Smooth muscle cell (in vitro differentiated cells): ENCODE measurements at regions not wholly inside any gene's neighbourhood (a gene's known extent, or its start where the extent isn't known, plus 50 kb on each side); places are given as distances from the start of the nearest gene placed in this dataset.

Experiments used
- DNase-seq: peaks from one replicate; lab custom pipeline; 2025; ENCODE audit not compliant: unreplicated experiment; lab: John Stamatoyannopoulos, UW
- H2AFZ ChIP-seq: fragments of 200-600 bp; sonication (generic); 2 replicates; pipeline ENCODE4 v1.6.0; 2016; ENCODE audit warnings: antibody characterized with exemption, low read depth, mild to moderate bottlenecking
- H3F3A ChIP-seq: fragments of 200-600 bp; sonication (generic); 2 replicates; pipeline ENCODE4 v1.6.0; 2017; ENCODE audit warnings: antibody characterized with exemption, low read depth
- H3K27ac ChIP-seq: fragments of 200-600 bp; sonication (generic); 2 replicates; pipeline ENCODE4 v1.5.1; 2016; ENCODE audit warnings: low read depth, mild to moderate bottlenecking
- H3K27me3 ChIP-seq: fragments of 200-600 bp; sonication (generic); 2 replicates; pipeline ENCODE4 v1.6.1; 2016; ENCODE audit warnings: low read depth, mild to moderate bottlenecking
- H3K36me3 ChIP-seq: fragments of 200-600 bp; sonication (generic); 2 replicates; pipeline ENCODE4 v1.5.1; 2016; ENCODE audit warnings: low read depth
- H3K4me1 ChIP-seq: fragments of 200-600 bp; sonication (generic); 2 replicates; pipeline ENCODE4 v1.5.1; 2016; ENCODE audit warnings: low read depth
- H3K4me2 ChIP-seq: fragments of 200-600 bp; sonication (generic); 2 replicates; pipeline ENCODE4 v1.6.0; 2016; ENCODE audit warnings: mild to moderate bottlenecking
- H3K4me3 ChIP-seq: fragments of 200-600 bp; sonication (generic); 2 replicates; pipeline ENCODE4 v1.5.1; 2016; ENCODE audit warnings: mild to moderate bottlenecking
- H3K79me2 ChIP-seq: fragments of 200-600 bp; sonication (generic); 2 replicates; pipeline ENCODE4 v1.6.0; 2016; ENCODE audit warnings: low read depth, mild to moderate bottlenecking
- H3K9ac ChIP-seq: fragments of 200-600 bp; sonication (generic); 2 replicates; pipeline ENCODE4 v1.6.0; 2016; ENCODE audit warnings: low read depth
- H3K9me3 ChIP-seq: fragments of 200-600 bp; sonication (generic); replicated peaks from 2 replicates; pipeline ENCODE4 v1.5.1; 2016; ENCODE audit warnings: low read depth
- H4K20me1 ChIP-seq: fragments of 200-600 bp; sonication (generic); 2 replicates; pipeline ENCODE4 v1.6.0; 2016; ENCODE audit warnings: low read depth
- CTCF ChIP-seq: fragments of 200-600 bp; sonication (generic); IDR thresholded peaks from 2 replicates; pipeline ENCODE4 v1.5.1; 2017; ENCODE audit warnings: borderline replicate concordance, mild to moderate bottlenecking, antibody characterized with exemption; ENCODE audit not compliant: insufficient read depth, poor library complexity, severe bottlenecking
- WGBS: methylation state at CpG from one replicate; pipeline ENCODE4 v1.1.7; 2016; ENCODE audit warnings: low lambda C conversion rate; 5-methylcytosine and 5-hydroxymethylcytosine counted together

GRCh38 chr5:66520854-66521253 is 75.3 kb upstream of the MAST4 start:
- DNase-seq, result no peak
- no peak for TF ChIP-seq CTCF
- Histone ChIP-seq H3K79me2 (no peaks in the 10 kb centered on the region), H3K4me3 (no peak overlapping the region), H3K27ac (no peak overlapping the region), H3K36me3 (no peaks in the 10 kb centered on the region), H4K20me1 (no peaks in the 10 kb centered on the region), H3K4me2 (no peak overlapping the region), H3F3A (no peaks in the 10 kb centered on the region), H3K4me1 (peaks cover 7% of the 10 kb centered on the region), H3K9ac (no peak overlapping the region), H3K9me3 (no peaks in the 10 kb centered on the region), H2AFZ (no peak overlapping the region), H3K27me3 (no peaks in the 10 kb centered on the region)

DNA sequence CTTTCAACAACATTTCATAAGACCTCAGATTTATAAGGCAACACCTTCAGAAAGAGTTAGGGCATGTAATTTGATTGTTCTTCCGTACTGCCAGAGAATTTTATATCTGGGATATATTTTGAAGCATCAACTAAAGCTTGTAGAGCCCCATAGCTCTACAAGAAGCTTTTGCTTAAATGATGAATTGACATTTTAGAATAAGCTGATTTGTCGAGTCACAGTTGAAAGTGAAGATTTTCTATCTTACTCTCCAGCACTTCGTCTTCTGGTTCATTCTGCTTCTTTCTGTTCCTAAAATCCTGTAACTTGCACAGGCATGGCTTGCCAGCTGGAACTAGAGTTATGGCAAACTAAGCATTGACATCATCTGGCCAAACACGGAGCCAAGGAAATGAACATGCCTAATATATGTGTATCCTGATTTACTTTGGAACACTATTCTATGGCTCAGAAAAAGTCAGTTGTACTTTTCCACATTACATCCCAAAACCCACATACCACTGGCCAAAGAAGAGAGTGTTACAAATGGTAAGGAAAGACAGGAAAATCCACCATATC is 68.6 kb upstream of the MAST4 start:
- no peak overlapping the region for H2AFZ ChIP-seq
- H3K36me3 ChIP-seq, result no peaks in the 10 kb centered on the region
- no peak overlapping the region for H3K9ac ChIP-seq
- H3K27me3 ChIP-seq, result no peaks in the 10 kb centered on the region
- no peak overlapping the region for H3K27ac ChIP-seq
- DNase-seq, result no peak
- H3K4me2 ChIP-seq, result no peak overlapping the region
- H3K9me3 ChIP-seq, result no peaks in the 10 kb centered on the region
- no peak for TF ChIP-seq CTCF
- no peaks in the 10 kb centered on the region for H3K4me1 ChIP-seq
- WGBS, result 90% methylated on average over 4 of the region's 4 CpGs
- H3F3A ChIP-seq, result no peaks in the 10 kb centered on the region
- H3K79me2 ChIP-seq, result no peaks in the 10 kb centered on the region
- no peak overlapping the region for H3K4me3 ChIP-seq
- no peaks in the 10 kb centered on the region for H4K20me1 ChIP-seq

DNA sequence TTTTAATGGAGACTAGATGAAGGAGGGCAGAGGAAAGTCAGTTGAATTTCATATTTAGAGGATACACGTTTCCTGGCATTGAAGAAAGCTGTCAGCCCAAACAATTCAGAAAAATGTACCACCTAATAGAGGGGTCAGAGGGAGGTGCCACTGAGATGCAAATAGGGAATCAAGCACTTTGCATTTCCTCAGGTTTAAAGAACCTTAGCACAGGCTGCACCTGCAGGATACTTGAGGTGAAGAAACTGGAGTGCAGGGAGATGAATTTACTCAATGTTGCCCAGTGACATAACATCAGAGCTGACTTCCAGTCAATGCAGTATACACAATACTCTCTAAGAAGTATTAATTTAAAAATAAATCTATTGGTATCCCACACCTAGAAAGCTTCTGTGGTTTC is 67.0 kb upstream of the MAST4 start:
- WGBS, result 42% methylated on average over 1 of the region's 1 CpG

More for the DNA sequence above, 67.0 kb upstream of the MAST4 start:
- Histone ChIP-seq H3K4me1 (no peaks in the 10 kb centered on the region), H3K36me3 (no peaks in the 10 kb centered on the region), H3K27me3 (no peaks in the 10 kb centered on the region), H2AFZ (no peak overlapping the region), H3K27ac (no peak overlapping the region), H3F3A (no peaks in the 10 kb centered on the region), H4K20me1 (no peaks in the 10 kb centered on the region), H3K79me2 (no peaks in the 10 kb centered on the region), H3K4me2 (no peak overlapping the region), H3K9ac (no peak overlapping the region), H3K4me3 (no peak overlapping the region), H3K9me3 (no peaks in the 10 kb centered on the region)
- DNase-seq, result no peak
- no peak for TF ChIP-seq CTCF
